DMS153 (cell line): ENCODE measurements at regions not wholly inside any gene's neighbourhood (a gene's known extent, or its start where the extent isn't known, plus 50 kb on each side); places are given as distances from the start of the nearest gene placed in this dataset.

ENCODE experiments used
- DNase-seq: peaks from one replicate; lab custom pipeline; 2025; lab: John Stamatoyannopoulos, UW

DNA sequence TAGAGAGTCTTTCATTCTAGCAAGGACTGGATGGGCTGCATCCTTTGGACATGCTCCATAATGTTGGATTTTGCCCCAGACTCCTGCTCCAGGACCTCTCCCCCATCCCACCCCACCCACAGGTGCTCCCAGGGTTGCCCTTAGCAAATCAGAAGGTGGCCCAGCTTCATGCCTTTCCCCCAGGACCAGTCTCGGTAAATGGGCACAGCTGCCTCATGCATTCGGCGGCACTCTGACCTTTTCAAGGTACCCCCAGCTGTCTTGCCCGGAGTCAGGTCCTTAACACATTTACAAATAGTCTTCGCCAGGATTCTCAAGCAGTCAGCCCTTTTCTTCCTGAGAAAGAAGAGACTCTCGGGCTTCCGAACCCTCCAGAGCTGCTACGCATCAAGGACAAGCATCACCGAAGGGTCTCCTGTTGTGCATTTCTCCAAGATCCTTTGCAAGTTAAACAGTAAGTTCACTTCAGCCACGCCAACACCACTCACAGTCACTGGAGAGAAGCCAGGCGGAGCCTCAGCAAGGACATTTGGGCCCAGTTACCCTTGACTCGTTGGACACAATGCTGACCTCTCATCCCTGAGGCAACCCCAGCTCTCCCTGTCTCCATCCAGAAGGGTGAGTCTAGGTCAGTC lies 287.8 kb downstream of the FAM43A start:
- DNase-seq = no peak

DNA sequence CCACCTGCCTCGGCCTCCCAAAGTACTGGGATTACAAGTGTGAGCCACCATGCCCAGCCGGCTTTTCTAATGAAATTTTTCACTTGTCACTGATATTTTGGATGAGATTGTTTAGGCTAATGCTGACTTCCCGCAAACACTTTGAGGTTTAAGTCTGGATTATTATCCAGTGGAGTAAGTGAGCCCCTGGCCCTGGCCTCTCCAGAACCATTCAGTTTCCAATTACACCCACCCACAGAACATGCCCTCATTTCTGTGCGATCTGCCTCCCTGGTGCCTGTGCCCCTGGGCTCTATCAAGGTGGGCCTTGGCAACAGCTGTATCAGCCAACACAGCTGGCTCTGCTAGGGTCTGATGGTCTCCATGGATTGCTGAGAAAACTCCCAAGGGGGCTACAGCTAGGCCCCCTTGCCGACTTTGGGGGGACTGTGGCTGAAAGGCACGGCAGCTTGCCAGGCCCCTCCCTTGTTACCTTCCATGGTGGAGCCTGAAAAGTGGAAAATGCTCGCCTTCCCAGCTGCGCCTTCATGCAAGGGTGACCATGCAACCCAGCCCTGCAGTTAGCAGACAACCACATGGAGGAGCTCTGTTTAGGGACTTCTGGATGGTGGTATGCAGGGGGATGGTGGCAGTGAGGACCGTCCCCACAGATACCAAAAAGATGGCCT lies 288.9 kb downstream of the FAM43A start:
- DNase-seq = no peak

GRCh38 chr3:194976049-194976451 lies 290.4 kb downstream of the FAM43A start:
- no peak for DNase-seq

GRCh38 chr3:194976874-194977273 lies 291.2 kb downstream of the FAM43A start:
- no peak for DNase-seq

DNA sequence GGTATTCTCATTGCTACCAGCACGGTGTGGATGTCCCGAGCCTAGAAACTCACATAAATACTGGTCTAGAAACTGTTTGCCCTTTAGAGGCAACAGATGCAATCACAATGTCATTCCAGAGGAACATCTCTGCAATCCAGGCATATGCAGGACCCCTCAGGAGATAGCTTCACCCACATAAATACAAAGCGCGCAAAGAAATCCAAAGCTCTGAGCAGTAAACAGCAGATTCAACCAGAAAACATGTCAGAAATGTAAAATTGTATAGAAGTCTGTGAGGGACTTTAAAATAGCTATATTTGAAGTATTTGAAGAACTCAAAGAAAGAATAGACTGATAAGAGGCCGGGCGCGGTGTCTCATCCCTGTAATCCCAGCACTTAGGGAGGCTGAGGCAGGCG lies 291.7 kb downstream of the FAM43A start:
- no peak for DNase-seq

DNA sequence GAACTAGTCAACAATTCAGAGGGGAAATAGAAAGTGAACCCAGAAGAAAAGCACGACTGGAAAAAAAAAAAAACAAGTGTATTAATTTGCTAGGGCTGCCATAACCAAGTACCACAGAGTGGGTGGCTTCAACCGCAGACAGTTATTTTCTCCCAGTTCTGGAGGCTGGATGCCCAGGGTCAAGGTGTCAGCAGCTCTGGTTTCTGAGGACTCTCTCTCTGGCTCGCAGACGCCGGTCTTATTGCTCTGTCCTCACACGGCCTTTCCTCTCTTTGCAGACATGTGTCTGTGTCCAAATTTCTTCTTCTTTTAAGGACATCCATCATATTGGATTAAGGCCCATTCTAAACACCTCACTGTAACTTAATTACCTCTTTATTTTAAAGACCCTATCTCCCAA lies 291.8 kb downstream of the XXYLT1 start:
- DNase-seq = no peak

- no peak for DNase-seq
Observed at GRCh38 chr3:194982472-194982871, 288.5 kb downstream of the XXYLT1 start.

DNA sequence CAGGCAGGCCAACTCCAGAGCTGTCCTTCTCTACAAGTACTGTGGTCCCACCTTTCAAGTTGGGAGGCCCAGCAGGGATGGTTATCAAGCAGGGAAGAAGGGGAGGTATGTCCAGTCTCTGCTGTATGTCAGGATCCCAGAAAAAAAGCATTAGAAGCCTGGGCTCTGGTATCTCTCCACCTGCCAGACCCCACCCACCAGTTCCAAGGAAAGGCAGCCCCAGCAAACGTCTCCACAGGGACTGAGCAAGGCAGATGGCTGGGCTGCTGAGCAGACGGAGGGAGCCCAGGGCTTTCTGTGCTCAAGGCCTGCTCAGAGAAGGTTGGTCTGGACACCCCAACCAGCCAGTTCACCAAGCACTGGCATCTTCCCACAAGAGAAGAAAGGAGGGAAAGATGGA lies 287.8 kb downstream of the XXYLT1 start:
- no peak for DNase-seq

DNA sequence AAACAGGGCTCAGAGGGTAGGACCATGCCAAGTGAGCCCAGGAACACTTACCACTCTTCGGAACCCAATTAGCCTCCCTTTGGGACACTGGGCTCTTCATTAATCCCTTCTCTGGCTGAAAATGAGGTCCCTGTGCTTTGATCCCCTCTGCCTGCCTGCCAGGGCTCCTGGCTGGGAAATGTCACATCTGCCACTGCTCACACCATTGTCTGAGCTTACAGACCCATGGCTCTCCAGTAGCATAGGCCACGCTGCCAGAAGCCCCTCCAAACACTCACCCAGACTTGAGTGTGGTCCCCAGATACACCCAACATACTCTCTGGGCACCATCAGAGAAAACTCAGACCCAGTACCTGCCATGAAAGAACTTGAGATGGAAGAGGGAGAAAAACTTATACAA lies 287.3 kb downstream of the XXYLT1 start:
- no peak for DNase-seq

- DNase-seq = no peak
Observed at GRCh38 chr3:194984066-194984465, 286.9 kb downstream of the XXYLT1 start.

DNA sequence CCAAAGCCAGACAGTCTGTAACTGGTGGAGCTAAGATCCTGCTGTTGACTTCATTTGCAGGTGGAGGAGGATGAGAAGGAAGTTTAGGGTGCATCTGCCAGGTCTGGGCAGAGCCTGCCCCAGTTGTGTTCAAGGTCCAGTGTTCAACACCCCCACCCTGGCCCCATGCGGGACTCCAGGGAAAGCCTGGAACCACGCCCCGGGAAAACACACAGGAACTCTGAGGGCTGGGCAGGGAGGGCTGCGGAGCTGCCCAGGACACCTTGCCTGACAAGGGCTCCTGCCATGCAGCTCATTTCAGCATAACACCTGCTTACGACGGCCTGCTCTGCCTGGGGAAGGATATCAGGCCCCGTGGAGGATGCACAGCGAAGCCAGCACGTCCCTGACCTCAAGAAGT lies 286.3 kb downstream of the XXYLT1 start:
- DNase-seq = no peak

GRCh38 chr3:194985031-194985578 lies 285.9 kb downstream of the XXYLT1 start:
- DNase-seq = peak; percentile 80

DNA sequence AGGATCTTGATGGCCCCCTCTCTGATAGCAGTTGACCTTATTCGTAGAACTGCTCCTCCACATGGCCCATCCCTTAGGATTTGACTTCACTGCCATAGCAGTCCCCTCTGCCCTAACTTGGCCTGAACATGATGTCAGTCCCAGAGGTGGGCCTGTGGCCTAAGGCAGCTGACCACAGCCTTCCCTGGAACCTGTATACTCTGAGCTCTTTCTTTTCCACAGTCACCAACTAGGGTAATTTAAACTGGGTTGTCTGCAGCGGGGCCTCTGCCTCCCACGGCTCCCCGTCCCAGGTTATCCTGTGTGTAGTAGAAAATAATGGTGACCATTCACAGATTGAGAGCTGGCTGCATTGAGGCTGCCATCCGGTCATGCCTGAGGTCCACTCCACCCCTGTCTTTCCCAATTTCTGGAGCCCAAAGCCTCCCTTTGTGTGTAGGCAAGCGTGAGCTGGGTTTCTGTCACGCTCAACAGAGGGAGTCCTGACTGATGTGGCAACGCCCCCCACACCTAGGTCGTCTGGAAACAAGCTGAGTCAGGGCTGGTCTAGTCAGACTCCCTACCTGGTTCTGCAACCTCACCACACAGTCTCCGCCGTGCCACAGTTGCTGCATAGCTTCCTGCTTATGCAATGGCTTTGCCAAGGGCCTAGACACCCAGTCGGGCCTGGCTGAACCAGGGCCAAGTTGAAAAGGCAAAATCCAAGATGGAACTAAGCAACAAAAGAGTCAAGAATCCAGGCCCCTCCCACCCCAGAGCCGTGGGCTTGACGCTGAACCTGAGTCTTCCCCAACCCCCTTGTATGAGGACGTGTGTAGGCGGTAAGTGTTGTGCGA lies 284.5 kb downstream of the XXYLT1 start:
- DNase-seq = no peak

DNA sequence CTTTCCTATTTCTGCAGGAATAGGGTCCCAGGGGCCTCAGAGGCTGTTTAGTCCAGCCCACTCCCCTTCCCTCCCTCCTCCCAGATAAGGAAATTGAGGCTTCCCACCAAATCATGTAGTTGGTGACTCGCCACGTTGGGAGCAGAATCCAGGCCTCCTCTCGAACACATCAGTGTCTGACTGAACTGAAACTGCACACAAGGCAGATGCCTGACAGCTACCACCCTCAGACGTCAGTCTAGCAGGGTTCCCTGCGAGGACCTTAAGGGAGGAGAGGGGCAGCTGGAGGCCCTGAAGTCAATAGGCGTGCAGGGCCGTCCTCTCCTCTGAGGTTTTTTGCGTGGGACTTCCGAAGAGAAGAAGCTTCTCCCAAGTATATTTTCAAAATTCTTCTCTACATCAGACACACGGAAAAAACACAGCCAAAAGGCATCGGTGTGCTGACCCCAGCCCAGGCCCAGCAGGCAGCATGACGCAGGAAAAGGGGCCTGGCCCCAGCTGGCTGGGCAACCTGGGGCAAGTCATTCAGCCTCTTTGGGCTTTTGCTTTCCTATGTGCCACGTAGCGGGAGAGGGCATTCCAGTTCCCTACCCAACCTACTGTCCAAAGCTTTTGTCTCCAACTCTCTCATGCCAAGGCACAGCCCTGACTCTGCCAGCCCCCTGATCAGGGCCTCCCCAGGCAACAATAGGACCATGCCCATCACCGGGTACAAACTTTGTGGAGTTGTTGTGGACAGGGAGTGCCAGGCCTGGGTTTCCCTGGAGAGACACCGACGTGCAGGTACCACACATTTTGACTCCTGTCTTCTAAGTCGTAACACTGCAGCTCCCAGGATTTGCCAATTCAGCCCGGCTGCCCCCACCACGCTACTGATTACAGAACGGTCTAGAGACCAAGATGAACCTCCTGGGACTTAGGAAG lies 283.1 kb downstream of the XXYLT1 start:
- no peak for DNase-seq

- DNase-seq = no peak
Observed at GRCh38 chr3:194988495-194989165, 282.3 kb downstream of the XXYLT1 start.

DNA sequence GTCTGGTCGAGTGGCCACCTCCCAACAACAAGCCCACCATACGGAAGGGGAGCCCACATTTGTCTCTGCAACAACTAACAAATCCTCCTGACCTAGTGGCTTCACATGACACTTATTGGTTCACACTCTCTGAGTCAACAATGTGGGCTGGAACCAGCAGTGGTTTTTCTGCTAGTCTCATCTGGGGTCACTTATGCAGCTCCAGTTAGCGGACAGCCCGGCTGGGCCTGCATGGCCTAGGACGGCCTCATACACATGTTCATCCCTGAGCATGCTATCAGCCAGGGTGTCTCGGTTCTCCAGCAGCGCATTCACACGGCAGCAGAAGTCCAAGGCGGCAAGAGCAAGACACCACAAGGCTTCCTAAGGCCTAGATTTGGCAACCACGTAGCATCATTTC lies 281.7 kb downstream of the XXYLT1 start:
- no peak for DNase-seq

- DNase-seq = no peak
Observed at GRCh38 chr3:194990454-194991337, 280.3 kb downstream of the XXYLT1 start.

GRCh38 chr3:194991338-194991654 lies 279.7 kb downstream of the XXYLT1 start:
- DNase-seq = no peak

GRCh38 chr3:194993896-194994295 lies 277.1 kb downstream of the XXYLT1 start:
- DNase-seq = no peak

DNA sequence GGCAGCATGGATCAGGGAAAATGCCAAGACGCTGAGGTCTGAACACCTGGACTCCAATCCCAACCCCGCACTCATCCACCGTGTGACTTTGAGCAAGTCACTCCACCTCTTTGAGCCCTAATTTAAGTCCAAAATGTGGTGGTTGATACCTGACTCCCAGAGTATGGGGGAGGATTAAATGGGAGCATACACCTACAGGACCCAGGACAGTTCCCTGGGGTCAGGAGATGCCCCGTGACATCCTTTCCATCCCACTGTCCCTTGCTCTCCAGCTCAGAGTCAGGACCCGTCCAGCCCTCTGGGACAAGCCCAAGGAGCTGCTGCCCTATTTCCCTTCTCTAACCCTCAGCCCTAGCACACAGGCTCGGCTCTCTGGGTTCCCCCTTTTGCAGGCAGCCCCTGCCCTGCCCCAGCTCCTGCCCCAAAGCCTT lies 276.4 kb downstream of the XXYLT1 start:
- no peak for DNase-seq
